ENCODE measurements at regions not wholly inside any gene's neighbourhood (a gene's known extent, or its start where the extent isn't known, plus 50 kb on each side); places are given as distances from the start of the nearest gene placed in this dataset.

DNA sequence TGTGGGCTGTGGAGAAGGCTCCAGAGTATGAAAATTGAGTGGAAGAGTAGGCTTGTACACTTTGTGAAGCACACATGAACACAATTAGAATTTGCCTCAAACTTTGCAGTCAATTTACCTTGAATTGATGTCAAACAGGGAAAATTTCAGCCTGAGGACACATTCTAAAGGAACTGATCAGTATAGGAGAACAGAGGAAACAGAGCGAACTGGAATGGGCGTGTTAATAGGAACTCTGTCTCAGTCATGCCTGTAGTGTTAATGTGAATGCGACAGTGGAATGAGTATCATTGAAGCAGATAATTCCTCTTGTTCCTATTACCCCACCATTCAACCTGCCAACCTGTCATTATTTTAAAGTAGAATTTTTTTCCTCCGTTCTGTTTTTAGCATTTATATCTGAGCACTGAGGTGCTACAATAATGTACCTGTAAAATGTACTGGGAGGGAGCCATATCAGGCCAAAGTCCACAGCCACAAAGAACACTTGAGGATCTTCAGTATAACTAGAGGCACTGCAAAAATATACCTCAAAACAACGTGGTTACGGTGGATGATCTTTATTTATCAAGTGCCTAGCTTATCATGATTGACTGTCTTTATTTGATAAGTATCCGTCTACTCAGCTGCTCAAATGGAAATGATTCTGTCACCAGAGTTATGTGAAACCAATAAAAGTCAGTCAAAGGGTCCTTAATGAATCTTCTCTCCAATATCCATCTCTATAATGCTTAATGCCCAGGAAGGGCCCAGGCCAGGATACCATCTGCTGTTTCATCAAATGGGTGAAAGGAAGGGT lies 125.3 kb upstream of the STMND1 start:
- no peak for DNase-seq (ENCODE audit: low spot score)

DNA sequence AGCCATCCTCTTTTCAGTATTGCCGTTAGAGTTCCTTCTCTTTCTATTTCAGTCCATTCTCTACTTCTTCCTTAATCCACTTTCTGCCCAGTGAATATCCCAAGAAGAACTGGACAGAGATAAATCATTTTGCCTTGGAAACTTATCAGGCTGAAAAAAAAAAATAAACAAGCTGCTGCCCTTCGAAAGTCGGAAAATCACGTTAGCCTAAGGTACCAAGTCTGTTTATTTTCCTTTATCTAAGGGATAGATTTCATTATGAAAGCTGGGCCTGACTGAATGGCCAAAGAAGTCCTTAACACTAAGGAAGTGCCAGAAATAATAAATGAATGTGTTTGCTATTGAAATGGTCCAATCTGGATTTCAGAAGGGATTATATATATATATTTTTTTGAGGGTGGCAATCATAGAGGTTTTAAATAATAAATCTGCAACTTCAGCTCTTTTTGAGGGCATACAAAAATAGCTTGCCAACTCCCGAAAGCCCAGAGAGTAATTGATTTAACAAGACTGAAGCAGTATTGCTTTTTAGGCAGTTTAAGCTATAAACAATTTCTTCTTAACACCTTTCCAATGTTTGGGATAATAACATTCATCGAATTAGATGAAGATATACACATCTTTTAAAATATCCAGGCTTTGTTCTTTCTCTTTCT lies 127.0 kb upstream of the STMND1 start:
- DNase-seq (ENCODE audit: low spot score), result no peak

DNA sequence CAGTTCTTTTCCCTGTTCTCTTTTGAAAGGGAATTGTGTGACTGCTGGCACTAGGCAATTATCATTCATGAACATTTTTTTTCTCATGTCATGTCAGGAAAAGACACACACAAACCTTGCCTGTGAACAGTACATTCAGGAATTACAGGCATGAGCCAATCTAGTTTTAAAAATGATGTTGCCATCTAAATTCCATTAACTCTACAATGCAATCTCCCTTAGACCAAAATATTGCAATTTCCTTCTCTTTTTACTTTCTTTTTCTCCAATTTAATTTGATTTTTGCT lies 127.5 kb upstream of the STMND1 start:
- DNase-seq (ENCODE audit: low spot score), result no peak

DNA sequence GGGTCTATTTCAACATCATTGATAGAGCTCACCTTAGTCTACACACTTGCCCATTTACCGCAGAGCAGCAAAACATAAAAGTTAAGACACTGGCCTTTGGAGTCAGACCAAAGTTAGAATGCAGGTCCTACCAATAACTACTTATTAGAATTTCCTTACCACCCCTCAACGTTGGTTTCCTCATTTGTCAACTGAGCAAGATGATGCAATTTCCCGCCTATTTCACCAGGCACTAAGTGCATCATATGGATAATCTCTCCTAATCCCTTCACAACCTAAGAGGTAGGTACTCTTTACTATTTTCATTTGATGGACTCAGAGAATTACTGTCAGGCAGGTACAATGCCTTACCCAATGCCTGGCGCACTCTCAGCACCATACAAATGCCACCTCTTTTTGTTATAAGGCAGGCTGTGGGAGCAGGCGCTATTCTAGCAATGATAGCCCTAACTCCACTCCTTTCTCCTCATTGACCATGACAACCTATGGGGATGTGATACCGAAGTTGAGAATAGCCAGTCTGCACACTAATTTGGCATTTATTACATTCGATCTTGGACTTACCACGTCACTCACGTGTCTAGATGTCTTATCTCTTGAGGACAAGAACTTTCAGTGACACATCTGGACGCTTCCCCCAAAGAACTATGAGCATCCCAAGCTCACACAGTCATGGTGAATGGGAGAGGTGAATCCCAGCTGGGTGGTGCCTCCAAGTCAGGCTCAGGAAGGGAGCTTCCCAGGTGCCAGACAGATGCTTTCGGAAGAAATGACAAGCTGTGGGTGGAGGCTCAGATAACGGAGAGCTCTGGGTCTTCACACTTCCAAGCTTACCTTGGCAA lies 128.1 kb upstream of the STMND1 start:
- DNase-seq (ENCODE audit: low spot score), result no peak

DNA sequence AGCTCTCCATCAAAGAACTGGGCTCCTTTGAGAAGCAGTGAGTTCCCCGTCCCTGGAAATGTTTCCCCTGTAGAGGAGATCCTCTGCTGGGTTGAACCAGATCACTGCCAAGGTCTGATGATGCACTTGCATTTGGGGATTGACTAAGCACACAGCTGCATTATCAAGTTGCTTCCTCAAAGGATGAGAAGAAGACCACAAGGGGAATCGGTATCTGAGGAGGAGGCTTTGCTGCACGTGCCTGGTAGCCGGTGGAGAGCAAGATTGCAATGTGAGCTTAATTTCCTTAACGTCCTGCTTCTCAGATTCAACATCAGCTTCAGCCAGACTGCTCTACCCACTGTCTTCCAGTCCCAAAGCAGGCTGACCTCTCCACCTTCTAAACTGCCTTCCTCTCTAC lies 128.8 kb upstream of the STMND1 start:
- no peak for DNase-seq (ENCODE audit: low spot score)

DNA sequence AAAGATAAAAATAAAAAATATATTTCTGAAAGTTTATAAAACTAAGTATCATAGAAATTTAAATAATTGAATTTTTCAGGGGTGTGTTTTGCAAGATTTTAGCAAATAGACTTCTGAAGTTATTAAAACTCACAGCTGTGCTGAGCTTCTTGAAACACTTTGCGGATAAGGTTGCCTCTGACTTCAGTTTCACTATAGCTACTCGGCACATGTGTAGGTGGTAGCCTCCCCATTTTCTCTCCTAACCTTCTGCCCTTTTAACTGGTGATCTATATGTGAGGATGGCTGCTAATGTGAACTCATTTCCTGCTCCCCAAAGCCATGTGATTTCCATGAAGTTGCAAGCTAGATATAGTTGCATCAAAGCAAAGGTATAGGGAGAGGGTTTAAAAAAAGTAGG lies 129.3 kb upstream of the STMND1 start:
- DNase-seq (ENCODE audit: low spot score), result no peak

DNA sequence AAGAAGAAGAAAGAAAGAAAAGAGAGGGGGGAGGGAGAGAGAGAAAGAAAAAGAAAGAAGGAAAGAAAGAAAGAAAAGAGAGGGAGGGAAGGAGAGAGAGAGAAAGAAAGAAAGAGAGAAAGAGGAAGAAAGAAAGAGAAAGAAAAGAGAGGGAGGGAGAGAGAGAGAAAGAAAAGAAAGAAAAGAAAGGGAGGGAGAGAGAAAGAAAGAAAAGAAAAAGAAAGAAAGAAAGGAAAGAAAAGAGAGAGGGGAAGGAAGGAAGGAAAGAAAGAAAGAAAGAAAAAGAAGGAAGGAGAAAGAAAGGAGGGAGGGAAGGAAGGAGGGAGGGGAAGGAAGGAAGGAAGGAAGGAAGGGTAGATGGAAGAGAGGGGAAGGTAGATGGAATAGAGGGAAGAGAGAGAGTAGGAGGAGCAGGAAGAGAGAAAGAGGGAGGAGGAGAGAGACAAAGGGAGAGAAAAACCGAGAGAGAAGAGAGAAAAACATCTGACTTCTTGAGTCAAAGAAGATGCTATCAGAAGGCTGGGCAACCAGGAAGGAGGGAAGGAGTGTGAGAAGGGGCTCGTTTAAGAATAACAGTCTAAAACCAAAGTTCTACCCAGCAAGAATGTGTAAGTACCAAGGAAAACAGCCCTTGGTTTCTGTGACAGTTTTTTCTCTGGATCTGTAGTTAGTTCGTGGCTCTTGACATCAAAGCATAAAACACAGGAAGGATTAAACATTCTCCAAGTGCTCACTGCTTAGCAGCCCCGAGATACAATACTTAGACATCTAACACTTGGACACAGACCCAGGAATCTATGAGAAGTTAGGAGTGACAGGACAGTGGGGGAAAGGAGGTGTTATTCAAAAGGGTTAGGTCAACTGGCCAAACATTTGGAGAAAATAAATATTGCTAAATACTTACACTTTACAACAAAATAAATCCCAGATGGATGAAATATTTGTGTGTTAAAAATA lies 131.9 kb upstream of the STMND1 start:
- no peak for DNase-seq (ENCODE audit: low spot score)

DNA sequence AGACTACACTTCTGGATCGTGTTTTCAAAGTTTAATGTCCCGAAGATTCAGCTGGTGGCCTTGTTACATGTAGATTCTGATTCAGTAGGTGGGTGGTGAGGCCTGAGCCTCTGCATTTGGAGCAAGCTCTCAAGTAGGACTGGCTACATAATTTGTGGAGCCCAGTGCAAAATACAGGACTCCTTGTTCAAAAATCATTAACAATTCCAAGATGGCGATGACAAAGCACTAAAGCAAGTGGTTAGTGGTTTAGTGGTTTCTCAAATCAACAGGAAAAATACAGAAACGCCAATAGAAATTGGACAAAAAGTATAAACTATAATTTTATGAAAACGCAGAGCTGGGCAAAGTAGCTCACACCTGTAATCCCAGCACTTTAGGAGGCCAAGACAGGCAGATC lies 133.7 kb upstream of the STMND1 start:
- DNase-seq (ENCODE audit: low spot score), result no peak

DNA sequence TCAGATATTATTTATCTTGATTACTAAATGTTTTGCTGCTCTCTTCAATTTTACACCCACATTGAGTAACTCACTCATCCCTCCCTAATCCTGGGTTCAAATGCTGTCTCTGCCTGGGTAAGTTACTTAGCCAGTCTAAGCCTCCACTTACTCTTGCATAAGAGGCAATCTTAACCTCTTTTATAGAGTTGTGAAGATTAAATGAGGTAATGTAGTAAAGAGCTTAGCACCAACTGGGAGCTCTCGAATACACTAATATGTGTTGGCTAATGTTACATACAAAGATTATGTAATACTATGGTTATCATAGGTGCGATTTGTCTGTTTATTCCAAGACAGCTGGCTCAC lies 134.4 kb upstream of the STMND1 start:
- DNase-seq (ENCODE audit: low spot score), result no peak

DNA sequence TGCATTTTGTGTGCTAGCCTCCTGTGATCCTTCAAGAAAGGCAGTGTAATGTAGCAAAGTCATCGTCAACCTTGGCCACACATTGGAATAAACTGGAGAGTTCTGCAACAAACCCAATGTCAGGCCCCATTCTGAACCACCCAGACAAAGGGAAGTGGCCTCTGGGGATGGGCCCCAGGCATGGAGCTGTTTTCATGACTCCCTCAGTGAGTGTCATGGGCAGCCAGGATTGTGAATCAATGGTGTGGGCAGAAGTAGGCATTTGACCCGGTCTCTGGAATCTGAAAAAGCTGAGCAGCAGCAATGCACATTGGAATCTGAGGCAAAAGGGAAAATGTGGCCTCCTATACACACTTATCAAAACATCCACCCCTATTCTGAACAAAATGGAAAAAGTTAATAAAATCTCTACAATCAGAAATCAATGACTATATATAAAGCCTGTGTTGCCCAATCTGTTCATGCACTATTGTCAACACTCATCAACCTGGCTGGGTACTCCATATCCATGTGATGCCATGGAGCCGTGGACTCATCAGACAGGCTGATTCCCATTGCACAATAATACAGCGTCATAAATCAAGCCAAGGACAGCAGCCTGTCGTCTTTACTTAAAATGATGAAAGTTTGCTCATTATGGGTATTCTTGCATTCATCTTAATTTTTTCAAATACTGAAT lies 134.9 kb upstream of the STMND1 start:
- no peak for DNase-seq (ENCODE audit: low spot score)

DNA sequence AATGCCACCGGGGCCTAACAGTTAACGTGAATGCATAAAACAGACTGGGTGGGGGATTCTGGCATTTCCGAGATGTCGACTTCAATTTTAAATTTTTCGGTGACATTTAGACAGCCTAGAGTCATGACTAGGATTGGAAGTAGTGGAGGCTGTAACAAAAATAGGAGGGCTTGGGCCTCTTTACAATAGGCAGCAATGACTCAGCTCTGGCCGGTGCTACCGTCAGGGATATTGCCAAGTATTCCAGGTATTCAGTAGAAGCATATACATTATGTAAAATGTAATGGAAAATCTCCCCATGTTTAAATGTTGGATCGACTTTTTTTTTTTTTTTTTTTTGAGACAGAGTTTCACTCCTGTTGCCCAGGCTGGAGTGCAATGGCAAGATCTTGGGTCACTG lies 136.2 kb upstream of the STMND1 start:
- no peak for DNase-seq (ENCODE audit: low spot score)

DNA sequence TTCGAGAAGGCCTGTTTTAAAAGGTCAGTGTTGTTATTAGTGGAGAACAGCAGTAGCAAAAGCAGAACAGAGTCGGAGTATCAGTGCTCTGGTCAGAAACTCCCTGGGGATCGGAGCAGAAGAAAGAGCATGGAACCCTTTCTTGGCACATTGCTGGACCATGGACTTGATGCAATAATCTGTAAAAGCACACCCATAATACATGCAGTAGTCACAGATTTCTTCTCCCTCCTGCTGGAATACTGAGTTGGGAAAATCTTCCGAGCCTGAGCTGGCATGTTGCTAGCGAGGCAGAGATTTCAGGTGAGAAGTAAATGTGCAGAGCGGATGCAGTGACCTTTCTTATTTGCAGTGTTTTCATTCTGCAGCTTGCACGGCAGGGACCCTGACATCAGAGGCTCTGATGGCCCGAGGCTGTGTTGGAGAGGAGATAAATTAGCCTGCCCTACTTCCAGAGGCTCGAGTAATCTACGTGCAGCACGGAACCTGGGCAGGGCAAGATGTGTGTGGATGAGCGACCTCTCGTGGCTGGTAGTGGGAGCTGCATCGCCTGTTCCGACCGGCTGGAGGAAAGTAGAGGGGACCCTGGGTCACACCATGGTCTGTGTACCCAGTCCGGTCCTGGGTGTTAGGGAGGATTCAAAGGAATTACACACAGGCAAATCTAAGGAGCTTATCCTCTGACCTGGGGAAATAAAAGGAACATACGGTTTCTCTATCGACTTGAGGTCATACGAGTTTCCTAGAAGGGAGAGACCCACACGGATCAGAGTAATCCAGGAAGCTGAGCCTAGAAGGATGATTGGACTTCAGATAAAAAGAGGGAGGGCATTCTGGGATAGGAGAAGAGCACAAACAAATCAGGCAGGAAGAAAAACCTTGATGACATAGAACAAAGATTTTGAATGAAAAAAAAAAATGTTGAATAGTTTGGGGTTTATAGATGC lies 137.0 kb upstream of the STMND1 start:
- peak; percentile 58 for DNase-seq (ENCODE audit: low spot score)

DNA sequence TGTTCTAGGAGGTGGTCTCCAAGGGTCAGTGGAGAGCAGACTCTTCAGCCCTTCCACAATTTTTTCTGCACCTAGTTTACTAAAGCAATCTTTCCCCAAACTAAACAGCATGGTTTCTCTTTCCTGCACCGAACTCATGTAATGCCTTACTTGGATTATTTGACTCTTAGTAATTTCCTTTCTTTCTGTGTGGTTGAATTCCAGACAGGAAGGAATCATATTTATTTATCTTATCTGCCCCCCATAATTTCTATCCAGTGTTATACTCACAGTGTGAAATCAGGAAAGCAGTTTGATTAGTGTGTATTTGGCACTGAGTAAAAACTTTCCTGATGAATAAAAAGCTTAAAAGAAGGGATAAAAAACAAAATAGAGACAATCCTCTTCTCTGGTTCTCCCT lies 140.3 kb upstream of the STMND1 start:
- DNase-seq (ENCODE audit: low spot score), result no peak

DNA sequence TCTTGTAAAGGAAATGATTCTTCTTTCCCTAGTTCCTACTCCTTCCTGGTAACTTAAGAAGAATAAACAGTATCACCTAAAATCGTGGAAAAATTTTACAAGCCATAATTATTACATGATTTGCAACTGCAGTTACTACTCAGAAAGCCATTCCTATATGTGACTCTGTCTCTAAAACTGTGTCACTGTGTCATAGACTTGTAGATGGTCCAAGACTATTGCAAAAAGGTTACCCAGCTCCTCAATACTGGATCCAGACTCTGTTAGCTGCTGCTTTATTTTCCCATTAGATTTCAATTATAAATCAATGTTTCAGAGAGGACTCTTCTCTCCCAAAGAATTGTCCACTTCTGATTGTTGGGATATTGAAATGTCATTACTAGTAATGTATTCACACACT lies 142.1 kb upstream of the STMND1 start:
- no peak for DNase-seq (ENCODE audit: low spot score)

DNA sequence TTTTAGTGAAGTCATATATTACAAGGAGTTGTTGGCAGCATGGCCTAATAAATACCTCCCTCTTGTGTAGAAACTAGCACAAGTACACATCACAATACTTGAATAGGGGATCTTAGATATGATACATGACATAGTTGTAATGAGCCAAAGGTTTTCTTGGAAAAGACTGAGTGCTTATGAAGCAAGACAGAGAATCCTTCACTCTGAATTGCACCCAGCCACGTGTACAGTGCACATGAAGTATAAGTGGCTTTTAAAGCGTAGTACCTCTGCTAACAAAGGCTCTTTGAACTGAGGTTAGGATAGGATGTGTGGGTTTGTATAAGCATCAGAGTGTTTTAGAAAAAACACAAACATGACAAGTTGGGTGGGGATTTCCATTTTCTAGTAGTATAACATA lies 145.5 kb upstream of the STMND1 start:
- DNase-seq (ENCODE audit: low spot score), result no peak

DNA sequence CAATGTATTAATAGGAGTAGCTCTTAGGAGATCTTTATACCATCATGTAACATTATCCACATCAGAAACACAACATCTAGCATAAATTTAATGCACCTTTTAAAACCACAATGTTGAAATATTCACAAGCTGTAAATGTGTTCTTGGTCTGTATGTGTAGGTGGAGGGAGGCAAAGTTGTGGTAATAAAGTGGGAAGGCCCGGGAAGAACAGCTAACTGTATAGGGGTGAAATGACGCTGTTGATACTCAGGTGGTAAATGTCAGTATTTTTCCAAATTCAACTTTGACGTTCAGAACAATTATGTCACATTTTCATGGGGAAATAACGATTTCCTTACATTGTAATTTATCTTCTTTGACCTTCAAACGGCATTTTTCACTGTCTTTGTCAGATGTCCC lies 146.0 kb upstream of the STMND1 start:
- DNase-seq (ENCODE audit: low spot score), result no peak

DNA sequence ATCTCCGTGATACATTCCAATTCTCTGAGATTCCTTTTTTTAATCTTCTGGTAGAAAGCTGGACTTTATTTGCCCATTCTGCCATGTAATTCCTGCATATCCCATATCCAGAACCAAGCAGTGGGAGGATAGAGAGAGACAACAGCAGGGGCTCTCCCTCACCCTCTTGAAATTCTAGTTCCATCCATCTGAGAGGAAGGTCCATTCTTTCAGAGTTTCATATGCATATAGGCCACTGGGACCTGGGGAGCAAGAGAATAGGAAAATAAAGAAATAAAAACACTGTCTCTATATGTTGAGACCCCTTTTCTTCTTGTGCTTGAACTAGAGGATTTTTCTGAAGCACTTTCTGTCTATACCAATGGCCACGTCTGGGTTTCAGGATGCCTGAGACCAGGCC lies 147.9 kb upstream of the STMND1 start:
- no peak for DNase-seq (ENCODE audit: low spot score)

DNA sequence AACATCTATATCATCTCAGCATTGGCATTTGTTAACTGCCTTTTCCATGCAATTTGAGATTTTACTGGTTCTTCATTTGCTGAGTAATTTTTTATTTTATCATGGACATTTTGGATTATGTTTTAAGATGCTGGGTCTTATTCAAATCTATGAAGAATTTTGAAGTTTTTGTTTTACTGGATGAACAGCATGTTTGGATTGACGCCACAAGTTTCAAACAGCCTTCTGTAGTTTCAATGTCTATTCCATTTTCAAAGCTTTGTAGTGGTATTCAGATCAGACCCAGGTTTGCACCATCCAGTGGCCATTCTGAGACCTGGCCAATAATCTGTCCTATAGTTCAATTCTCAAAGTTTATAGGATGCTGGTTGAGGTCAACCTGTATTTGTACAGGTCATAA lies 148.4 kb upstream of the STMND1 start:
- DNase-seq (ENCODE audit: low spot score), result no peak

DNA sequence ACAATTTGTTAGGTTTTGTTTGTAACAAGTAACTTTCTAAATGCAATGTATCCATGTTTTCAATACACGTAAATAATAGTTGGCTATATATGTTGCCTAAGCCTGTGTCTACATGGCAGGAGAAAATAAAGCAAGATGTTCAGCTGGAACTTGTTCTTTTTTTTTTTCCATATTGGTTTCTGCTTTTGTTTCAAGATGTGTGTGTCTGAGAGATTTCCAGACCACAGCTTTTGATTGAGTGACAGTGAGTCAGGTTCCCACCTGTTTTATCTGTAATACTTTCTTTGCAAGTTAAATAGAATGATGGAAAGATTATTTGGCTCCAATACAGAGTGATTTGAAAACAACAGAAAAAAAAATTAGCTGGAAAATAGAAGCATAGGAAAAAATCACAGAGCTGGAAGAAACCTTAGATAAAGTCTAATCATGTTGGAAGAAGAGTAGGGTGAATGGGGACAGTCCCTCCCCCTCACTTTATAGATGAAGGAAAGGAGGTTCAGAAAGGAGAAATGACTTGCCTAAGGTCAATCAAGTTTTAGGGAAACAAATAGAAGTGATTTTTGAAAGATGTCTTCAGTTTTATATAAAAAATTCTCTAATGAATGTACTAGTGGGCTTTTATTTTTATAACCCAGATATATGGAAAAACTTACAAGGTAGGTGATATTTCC lies 150.9 kb upstream of the STMND1 start:
- no peak for DNase-seq (ENCODE audit: low spot score)

DNA sequence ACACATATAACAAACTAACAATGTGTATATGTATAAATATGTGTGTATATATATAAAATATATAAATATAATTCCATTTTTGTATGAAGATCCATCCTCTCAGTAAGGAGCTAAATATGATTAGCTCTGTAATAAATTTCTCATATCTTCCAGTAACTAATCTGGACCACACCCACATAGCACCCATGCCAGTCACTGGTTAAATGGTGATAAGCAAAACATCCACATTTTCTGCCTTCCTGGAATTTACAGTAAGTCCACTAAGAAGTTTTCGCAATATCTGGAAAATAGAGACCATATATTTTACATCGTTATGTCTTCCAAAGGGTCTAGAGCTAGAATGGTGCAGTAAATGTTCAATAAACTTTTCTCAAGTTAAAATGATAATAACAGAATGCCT lies 151.5 kb upstream of the STMND1 start:
- no peak for DNase-seq (ENCODE audit: low spot score)
